ENCODE measurements at regions not wholly inside any gene's neighbourhood (a gene's known extent, or its start where the extent isn't known, plus 50 kb on each side); places are given as distances from the start of the nearest gene placed in this dataset.
"Not testable (repeated sequence)": the region's sequence is repeated elsewhere in the genome, so short reads cannot be mapped to it uniquely, and the experiment has no call there.

- DNase-seq (ENCODE audit: low spot score): no peak
Measured at GRCh38 chr4:43435291-43435690, 542.8 kb downstream of the GRXCR1 start.

DNA sequence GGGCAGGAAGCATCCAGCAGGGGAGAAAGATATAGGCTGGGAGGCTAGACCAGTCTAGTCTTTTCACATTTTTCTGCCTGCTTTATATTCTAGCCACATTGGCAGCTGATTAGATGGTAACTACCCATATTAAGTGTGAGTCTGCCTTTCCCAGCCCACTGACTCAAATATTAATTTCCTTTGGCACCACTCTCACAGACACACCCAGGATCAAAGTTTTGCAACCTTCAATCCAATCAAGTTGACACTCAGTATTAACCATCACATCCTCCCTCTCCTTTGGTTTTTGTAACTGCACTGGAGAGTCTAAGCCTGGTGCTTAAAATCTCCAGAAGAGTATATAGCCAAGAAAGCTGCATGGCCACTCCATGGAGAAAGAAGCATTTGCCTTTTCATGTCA, 560.4 kb downstream of the GRXCR1 start:
- no peak for DNase-seq (ENCODE audit: low spot score)

- peak; percentile 16 for DNase-seq (ENCODE audit: low spot score)
Measured at GRCh38 chr4:43456383-43456782, 563.9 kb downstream of the GRXCR1 start.

GRCh38 chr4:43457866-43458265, 565.4 kb downstream of the GRXCR1 start:
- DNase-seq (ENCODE audit: low spot score): no peak

GRCh38 chr4:43458293-43458692, 565.8 kb downstream of the GRXCR1 start:
- DNase-seq (ENCODE audit: low spot score): no peak

DNA sequence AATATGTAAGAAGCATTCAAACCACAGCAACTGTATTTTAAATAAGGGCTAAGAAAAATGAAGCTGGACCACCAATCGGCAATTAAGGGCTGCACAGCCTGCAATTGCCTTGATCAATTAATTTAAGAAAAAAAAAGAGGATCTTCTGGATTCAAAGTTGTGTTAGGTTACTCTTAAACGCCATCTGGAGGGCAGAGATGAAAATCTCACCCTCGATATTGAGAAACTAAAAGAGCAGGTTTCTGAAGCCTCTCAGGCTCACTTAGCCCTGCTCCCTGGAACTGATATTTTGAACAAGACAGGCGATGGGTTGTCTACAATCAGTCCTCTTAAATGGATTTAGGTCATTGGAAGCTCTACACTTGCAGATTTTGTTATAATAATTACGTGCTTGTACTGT, 579.4 kb downstream of the GRXCR1 start:
- no peak for DNase-seq (ENCODE audit: low spot score)

- no peak for DNase-seq (ENCODE audit: low spot score)
Measured at GRCh38 chr4:43481526-43481925, 589.0 kb downstream of the GRXCR1 start.

GRCh38 chr4:43485196-43485595, 592.7 kb downstream of the GRXCR1 start:
- no peak for DNase-seq (ENCODE audit: low spot score)

- DNase-seq (ENCODE audit: low spot score): no peak
Measured at GRCh38 chr4:43496188-43496587, 603.7 kb downstream of the GRXCR1 start.

- DNase-seq (ENCODE audit: low spot score): no peak
Measured at GRCh38 chr4:43496602-43497001, 604.1 kb downstream of the GRXCR1 start.

DNA sequence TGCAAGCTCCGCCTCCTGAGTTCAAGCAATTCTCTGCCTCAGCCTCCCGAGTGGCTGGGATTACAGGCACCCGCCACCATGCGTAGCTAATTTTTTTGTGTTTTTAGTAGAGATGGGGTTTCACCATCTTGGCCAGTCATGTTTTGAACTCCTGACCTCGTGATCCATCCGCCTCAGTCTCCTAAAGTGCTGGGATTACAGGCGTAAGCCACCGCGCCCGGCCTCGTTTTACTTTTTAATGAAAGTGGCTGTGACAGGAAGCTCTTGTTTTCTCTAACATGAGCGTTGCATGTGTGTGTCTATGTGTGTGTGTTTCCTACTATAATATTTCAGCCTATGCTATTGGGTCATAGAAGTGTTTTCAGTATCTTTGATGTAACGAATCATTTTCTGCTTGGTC, 613.3 kb downstream of the GRXCR1 start:
- not testable (repeated sequence) for DNase-seq (ENCODE audit: low spot score)

DNA sequence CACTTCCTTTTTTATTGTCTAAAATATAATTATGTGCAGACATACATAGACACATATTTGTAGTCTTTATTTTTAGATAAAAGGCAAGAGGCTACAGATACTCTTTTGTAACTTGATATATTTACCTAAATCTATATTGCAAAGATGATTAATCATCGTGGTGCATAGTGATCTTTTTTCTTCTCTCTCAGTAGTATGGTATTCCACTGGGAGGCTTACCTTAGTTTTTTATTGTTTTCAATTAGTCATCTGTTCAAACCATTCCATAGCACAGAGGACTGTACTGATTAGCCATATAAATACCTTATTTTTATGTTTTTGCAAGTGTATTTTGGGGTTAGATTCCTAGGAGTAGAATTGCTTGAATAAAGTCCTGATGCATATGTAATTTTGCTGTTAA, 619.7 kb downstream of the GRXCR1 start:
- DNase-seq (ENCODE audit: low spot score): no peak

DNA sequence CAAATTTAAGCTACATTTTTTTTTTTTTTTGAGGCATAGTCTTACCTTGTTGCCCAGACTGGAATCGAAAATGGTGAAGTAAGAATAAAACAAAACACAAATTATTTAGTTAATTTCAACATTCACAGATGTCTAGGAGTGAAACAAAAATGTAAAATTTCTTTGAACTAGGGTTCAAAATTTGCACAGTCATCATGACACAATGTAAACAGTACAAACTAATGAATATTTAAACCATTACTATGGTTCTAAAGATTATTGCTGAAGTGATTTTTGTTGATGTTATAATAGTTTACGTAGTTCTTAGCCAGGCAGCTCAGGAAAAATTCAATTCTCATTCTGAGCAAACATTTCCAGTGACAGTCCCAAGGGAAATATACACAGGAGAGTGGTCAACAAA, 633.1 kb downstream of the GRXCR1 start:
- no peak for DNase-seq (ENCODE audit: low spot score)

DNA sequence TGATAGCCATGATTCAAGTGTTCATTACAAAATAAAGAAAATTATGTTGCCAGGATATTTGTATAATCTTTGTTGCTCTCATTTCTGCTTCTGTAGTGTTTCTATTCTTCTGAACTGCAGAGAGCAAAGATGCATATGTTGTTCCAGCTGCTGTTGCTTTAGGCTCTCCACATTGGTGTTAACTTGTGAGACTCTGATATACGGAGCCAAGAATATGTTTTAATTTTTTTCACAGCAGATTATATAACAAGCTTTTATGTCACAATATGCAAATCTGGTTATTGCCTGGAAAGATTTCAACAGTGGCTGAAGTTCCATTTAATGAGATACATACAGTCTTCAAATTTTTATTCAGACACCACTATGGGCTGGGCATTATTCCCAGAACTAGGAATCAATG, 655.0 kb downstream of the GRXCR1 start:
- DNase-seq (ENCODE audit: low spot score): no peak

GRCh38 chr4:43550981-43551627, 658.6 kb downstream of the GRXCR1 start:
- DNase-seq (ENCODE audit: low spot score): no peak

DNA sequence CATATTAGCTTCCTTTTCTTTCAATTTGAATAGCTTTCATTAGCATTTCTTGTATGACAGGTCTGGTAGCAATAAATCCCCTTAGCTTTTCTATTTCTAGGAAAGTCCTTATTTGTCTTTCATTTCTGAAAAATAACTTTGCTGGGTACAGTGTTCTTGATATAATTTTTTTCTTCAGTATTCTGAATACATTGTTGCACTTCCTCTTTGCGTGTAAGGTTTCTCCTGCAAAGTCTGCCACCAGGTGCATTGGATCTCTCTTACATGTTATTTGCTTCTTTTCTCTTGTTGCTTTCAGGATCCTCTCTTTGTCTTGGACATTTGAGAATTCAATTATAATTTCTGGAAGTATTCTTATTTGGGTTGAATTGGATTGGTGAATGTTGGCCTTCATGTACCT, 663.7 kb downstream of the GRXCR1 start:
- DNase-seq (ENCODE audit: low spot score): no peak

GRCh38 chr4:43560047-43560446, 667.5 kb downstream of the GRXCR1 start:
- DNase-seq (ENCODE audit: low spot score): no peak

DNA sequence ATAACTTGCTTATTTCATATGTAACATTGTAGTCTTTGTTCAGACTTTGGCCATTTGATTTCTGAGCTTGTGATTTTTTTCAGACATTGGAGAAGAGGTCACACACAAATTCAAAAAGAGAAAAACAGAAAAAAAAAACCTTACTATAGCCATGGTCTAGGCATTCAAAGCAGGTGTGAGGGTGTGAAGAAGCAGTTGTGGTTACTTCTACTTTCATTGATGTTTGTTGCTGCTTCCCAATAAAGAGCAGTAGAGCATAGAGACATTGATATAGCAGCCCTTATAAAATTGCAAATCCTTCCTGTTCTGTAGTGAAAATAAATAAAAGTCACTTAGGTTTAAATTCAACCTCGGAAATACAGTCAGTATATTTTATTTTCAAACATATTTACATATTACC, 671.6 kb downstream of the GRXCR1 start:
- DNase-seq (ENCODE audit: low spot score): no peak

- DNase-seq (ENCODE audit: low spot score): no peak
Measured at GRCh38 chr4:43564591-43564990, 672.1 kb downstream of the GRXCR1 start.

DNA sequence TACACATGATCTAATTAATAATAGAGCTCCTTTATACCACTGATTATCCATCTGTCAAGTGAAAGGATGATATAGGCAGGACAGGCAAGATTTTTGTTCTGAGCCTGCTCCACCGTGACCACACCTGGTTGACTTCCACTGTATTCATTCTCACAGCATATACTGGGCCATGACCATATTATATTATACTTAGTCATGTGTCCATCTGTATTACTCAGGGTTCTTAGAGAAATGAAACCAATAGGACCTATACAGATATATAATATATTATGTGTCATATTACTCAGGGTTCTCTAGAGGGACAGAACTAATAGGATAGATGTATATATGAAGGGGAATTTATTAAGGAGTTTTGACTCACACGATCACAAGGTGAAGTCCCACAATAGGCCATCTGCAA, 675.1 kb downstream of the GRXCR1 start:
- no peak for DNase-seq (ENCODE audit: low spot score)

DNA sequence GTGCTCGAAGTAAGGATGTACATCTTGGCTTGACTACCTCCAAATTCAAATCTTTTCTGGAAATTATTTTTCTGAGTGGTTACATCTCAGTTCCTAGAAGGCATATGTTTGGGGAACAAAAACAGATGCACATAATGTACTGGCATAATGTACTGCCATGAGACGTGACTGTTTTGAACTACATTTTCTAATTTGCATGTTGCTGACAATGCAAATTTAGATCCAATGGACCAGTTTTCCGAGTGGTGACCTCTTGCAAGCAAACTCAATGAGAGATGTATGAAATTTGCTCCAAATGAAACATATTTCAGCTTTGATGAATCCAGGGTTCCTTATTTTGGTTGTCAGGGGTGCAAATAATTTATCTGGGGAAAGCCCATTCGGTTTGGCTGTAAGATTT, 694.3 kb downstream of the GRXCR1 start:
- DNase-seq (ENCODE audit: low spot score): no peak

DNA sequence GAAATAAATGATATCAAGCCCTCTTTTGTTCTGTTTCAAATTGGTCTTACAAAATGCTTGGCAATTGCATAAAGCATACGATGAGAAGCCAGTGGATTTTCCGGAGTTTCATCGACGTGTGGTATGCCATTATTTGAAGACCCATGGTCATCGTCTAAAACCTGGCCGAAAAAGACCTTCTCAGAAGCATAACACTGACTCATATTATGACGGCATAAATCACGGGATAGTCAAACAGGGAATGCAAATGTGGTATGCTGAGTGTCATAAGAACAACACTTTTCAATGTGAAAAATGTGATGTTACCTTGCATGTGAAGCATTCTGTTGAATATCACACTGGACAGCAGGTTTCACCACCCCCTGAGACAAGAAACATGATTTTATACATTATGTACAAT, 695.2 kb downstream of the GRXCR1 start:
- no peak for DNase-seq (ENCODE audit: low spot score)

DNA sequence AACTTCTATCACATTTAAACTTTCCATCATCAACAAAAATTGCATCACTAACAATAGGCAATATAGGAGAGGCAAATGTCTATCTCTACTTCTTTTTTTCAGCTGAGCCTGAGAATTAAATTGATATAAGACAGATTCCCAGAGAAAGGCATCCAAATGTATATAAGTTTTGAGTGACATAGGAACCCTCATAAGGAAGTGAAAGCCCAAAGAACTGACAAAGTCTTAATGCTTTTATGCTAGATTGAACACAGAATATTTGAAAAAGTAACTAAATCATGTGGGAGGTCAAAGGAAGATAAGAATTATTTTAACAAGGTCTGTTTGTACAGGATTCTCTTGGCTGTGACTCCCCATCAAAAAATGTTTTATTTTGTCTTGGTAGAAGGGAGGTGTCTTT, 714.9 kb downstream of the GRXCR1 start:
- DNase-seq (ENCODE audit: low spot score): no peak

DNA sequence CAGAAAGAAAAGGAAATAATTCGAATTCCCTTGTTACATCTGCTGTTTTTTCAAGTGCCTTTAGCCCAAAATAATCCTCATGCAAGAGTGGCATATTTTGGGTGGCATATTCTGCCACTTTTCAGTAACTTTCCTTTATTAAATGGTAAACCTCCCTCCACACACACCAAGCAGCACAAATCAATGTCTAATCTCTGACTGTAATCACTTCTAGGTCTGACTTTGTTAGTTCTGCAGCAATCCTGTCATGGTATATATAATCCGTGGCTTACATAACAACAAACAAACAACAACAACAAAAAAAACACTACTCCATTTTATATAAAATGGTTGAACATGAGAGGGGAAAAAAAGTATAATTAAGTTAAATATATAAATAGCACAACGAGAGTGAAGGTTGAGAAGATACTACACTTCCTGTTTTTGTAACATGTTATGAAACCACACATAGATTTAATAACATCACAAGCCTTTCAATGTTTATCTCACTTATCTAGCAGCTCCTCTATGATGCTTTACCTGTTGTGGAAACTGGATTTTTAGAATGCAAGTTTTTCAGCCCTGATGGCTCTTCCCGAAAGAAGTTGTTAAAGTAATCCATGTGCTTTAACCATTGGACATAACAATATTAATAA, 715.4 kb downstream of the GRXCR1 start:
- no peak for DNase-seq (ENCODE audit: low spot score)

Data from kidney capillary endothelial cell (primary cell).